ENCODE measurements at regions not wholly inside any gene's neighbourhood (a gene's known extent, or its start where the extent isn't known, plus 50 kb on each side); places are given as distances from the start of the nearest gene placed in this dataset.

DNA sequence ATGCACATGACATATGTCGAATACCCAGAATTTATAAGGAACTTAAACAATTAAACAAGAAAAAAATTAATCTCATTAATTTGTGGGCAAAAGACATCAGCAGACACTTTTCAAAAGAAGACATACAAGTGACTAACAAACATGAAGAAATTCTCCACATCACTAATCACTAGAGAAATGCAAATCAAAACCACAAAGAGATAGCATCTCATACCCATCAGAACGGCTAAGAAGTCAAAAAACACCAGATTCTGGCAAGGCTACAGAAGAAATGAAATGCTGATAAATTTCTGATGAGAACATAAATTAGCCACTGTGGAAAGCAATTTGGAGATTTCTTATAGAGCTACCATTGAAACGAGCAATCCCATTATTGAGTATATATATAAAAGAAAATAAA, 210.6 kb upstream of the LUZP2 start:
- no peak overlapping the region for H3K4me2 ChIP-seq (ENCODE audit: extremely low read depth, insufficient read depth, low read length)
- no peaks in the 10 kb centered on the region for H3K4me1 ChIP-seq (ENCODE audit: control insufficient read depth, extremely low read depth, insufficient read depth, low read length)
- H3K36me3 ChIP-seq (ENCODE audit: control insufficient read depth, insufficient read depth, low read length) = no peaks in the 10 kb centered on the region
- H3K79me2 ChIP-seq (ENCODE audit: control insufficient read depth, insufficient read depth, low read length) = no peaks in the 10 kb centered on the region
- TF ChIP-seq, protein P1, sequence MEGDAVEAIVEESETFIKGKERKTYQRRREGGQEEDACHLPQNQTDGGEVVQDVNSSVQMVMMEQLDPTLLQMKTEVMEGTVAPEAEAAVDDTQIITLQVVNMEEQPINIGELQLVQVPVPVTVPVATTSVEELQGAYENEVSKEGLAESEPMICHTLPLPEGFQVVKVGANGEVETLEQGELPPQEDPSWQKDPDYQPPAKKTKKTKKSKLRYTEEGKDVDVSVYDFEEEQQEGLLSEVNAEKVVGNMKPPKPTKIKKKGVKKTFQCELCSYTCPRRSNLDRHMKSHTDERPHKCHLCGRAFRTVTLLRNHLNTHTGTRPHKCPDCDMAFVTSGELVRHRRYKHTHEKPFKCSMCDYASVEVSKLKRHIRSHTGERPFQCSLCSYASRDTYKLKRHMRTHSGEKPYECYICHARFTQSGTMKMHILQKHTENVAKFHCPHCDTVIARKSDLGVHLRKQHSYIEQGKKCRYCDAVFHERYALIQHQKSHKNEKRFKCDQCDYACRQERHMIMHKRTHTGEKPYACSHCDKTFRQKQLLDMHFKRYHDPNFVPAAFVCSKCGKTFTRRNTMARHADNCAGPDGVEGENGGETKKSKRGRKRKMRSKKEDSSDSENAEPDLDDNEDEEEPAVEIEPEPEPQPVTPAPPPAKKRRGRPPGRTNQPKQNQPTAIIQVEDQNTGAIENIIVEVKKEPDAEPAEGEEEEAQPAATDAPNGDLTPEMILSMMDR (conservative IDR thresholded peaks at IDR 0.05 in 1 of 2, IDR thresholded peaks at IDR 0.05 in 1 of 2; ENCODE audit: low read depth in 1 of 2, low read length in 2 of 2) = no peak
- TF ChIP-seq EZH2 (IDR thresholded peaks at IDR 0.05; ENCODE audit: low read length, missing control alignments) = no peak
- no peak overlapping the region for H3K9ac ChIP-seq (ENCODE audit: insufficient read depth, low read length)
- no peak overlapping the region for H3K27ac ChIP-seq (ENCODE audit: insufficient read depth, low read length)
- peak in 1 of 2 donors; percentile 23 for DNase-seq (ENCODE audit: low read depth in 2 of 2)
- no peak overlapping the region for H3K4me3 ChIP-seq (replicated peaks in 1 of 4; ENCODE audit: control extremely low read depth in 1 of 4, insufficient read depth in 1 of 4, low read depth in 3 of 4, low read length in 4 of 4)
- no peak overlapping the region for H2AFZ ChIP-seq (ENCODE audit: low read length)
- H3K27me3 ChIP-seq (ENCODE audit: control insufficient read depth, insufficient read depth, low read length) = no peaks in the 10 kb centered on the region
- no peaks in the 10 kb centered on the region for H3K9me3 ChIP-seq (ENCODE audit: control insufficient read depth, insufficient read depth, low read depth, low read length)
- no peaks in the 10 kb centered on the region for H4K20me1 ChIP-seq (ENCODE audit: control insufficient read depth, extremely low read depth, insufficient read depth, low read length)

DNA sequence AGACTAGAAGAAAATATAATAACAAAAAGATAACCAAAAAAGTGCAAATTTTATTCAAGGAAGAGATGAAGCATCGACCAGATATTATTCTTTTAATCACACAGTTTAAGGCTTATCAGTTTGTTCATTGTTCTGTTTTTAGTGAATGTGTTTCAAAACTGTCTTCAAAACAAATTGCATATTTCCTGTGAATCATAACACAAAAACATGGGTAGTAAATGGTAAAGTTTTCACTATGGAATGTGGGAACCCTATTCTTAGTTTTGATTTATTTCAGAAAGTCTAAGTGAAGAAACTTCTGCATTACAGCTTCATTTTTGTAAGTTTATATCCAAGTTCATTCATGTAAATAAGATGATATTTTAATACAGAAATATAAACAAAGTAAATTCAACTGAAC, 207.6 kb upstream of the LUZP2 start:
- no peaks in the 10 kb centered on the region for H3K27me3 ChIP-seq (ENCODE audit: control insufficient read depth, insufficient read depth, low read length)
- no peak overlapping the region for H3K4me3 ChIP-seq (replicated peaks in 1 of 4; ENCODE audit: control extremely low read depth in 1 of 4, insufficient read depth in 1 of 4, low read depth in 3 of 4, low read length in 4 of 4)
- no peak overlapping the region for H3K9ac ChIP-seq (ENCODE audit: insufficient read depth, low read length)
- TF ChIP-seq, protein P1 (conservative IDR thresholded peaks at IDR 0.05 in 1 of 2, IDR thresholded peaks at IDR 0.05 in 1 of 2; ENCODE audit: low read depth in 1 of 2, low read length in 2 of 2) = no peak
- TF ChIP-seq EZH2 (IDR thresholded peaks at IDR 0.05; ENCODE audit: low read length, missing control alignments) = no peak
- H3K36me3 ChIP-seq (ENCODE audit: control insufficient read depth, insufficient read depth, low read length) = no peaks in the 10 kb centered on the region
- H3K79me2 ChIP-seq (ENCODE audit: control insufficient read depth, insufficient read depth, low read length) = no peaks in the 10 kb centered on the region
- peak in 1 of 2 donors; percentile 4 for DNase-seq (ENCODE audit: low read depth in 2 of 2)
- no peak overlapping the region for H2AFZ ChIP-seq (ENCODE audit: low read length)
- no peaks in the 10 kb centered on the region for H3K9me3 ChIP-seq (ENCODE audit: control insufficient read depth, insufficient read depth, low read depth, low read length)
- no peaks in the 10 kb centered on the region for H4K20me1 ChIP-seq (ENCODE audit: control insufficient read depth, extremely low read depth, insufficient read depth, low read length)
- no peak overlapping the region for H3K27ac ChIP-seq (ENCODE audit: insufficient read depth, low read length)
- no peak overlapping the region for H3K4me2 ChIP-seq (ENCODE audit: extremely low read depth, insufficient read depth, low read length)
- no peaks in the 10 kb centered on the region for H3K4me1 ChIP-seq (ENCODE audit: control insufficient read depth, extremely low read depth, insufficient read depth, low read length)

DNA sequence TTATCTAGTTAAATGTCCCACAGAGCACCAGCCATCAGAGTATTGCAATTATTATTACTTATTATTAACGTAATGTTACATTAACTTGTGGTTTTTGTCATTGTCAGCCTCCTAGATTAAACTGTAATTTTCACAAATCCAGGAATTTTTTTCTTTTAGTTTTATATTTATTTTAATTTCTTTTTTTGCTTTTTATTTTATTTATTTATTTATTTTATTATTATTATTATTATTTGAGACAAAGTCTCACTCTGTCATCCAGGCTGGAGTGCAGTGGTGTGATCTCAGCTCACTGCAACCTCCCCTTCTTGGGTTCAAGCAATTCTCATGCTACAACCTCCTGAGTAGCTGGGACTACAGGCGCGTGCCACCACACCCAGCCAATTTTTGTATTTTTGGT, 202.9 kb upstream of the LUZP2 start:
- Histone ChIP-seq H3K4me2 (ENCODE audit: extremely low read depth, insufficient read depth, low read length) (no peak overlapping the region), H3K79me2 (ENCODE audit: control insufficient read depth, insufficient read depth, low read length) (no peaks in the 10 kb centered on the region), H3K4me1 (ENCODE audit: control insufficient read depth, extremely low read depth, insufficient read depth, low read length) (no peaks in the 10 kb centered on the region), H3K36me3 (ENCODE audit: control insufficient read depth, insufficient read depth, low read length) (no peaks in the 10 kb centered on the region), H2AFZ (ENCODE audit: low read length) (no peak overlapping the region), H3K4me3 (replicated peaks in 1 of 4; ENCODE audit: control extremely low read depth in 1 of 4, insufficient read depth in 1 of 4, low read depth in 3 of 4, low read length in 4 of 4) (no peak overlapping the region), H3K27ac (ENCODE audit: insufficient read depth, low read length) (no peak overlapping the region), H3K27me3 (ENCODE audit: control insufficient read depth, insufficient read depth, low read length) (no peaks in the 10 kb centered on the region), H3K9ac (ENCODE audit: insufficient read depth, low read length) (no peak overlapping the region), H4K20me1 (ENCODE audit: control insufficient read depth, extremely low read depth, insufficient read depth, low read length) (no peaks in the 10 kb centered on the region), H3K9me3 (ENCODE audit: control insufficient read depth, insufficient read depth, low read depth, low read length) (no peaks in the 10 kb centered on the region)
- no peak for DNase-seq (ENCODE audit: low read depth in 2 of 2)
- TF ChIP-seq EZH2 (IDR thresholded peaks at IDR 0.05; ENCODE audit: low read length, missing control alignments) = no peak
- TF ChIP-seq, protein P1 (conservative IDR thresholded peaks at IDR 0.05 in 1 of 2, IDR thresholded peaks at IDR 0.05 in 1 of 2; ENCODE audit: low read depth in 1 of 2, low read length in 2 of 2) = no peak
